SJCRH30 (cell line): ENCODE measurements at regions not wholly inside any gene's neighbourhood (a gene's known extent, or its start where the extent isn't known, plus 50 kb on each side); places are given as distances from the start of the nearest gene placed in this dataset.
"Not testable (repeated sequence)": the region's sequence is repeated elsewhere in the genome, so short reads cannot be mapped to it uniquely, and the experiment has no call there.

Source experiments
- DNase-seq, 2 experiments: peaks; one replicate each; pipeline ENCODE4 v3.0.0-alpha.2; 2015 to 2020
- H3K27ac ChIP-seq: fragments of 250-450 bp; sonication (Bioruptor Pico); 2 replicates; pipeline ENCODE4 v1.5.1; 2020; ENCODE audit warnings: mild to moderate bottlenecking, moderate library complexity
- H3K27me3 ChIP-seq: fragments of 250-450 bp; sonication (Bioruptor Pico); 2 replicates; pipeline ENCODE4 v1.5.1; 2020; ENCODE audit warnings: mild to moderate bottlenecking, moderate library complexity
- H3K36me3 ChIP-seq: fragments of 250-450 bp; sonication (Bioruptor Pico); 2 replicates; pipeline ENCODE4 v1.5.1; 2020; ENCODE audit warnings: mild to moderate bottlenecking, moderate library complexity
- H3K4me1 ChIP-seq: fragments of 250-450 bp; sonication (Bioruptor Pico); 2 replicates; pipeline ENCODE4 v1.5.1; 2020; ENCODE audit warnings: mild to moderate bottlenecking, moderate library complexity
- H3K4me3 ChIP-seq: fragments of 250-450 bp; sonication (Bioruptor Pico); 2 replicates; pipeline ENCODE4 v1.5.1; 2020; ENCODE audit warnings: mild to moderate bottlenecking, moderate library complexity
- H3K9me3 ChIP-seq: fragments of 250-450 bp; sonication (Bioruptor Pico); replicated peaks from 2 replicates; pipeline ENCODE4 v1.5.1; 2020; ENCODE audit warnings: mild to moderate bottlenecking, moderate library complexity

GRCh38 chr3:31115531-31115930, 221.1 kb upstream of the GADL1 start:
- DNase-seq, H3K36me3 ChIP-seq: not testable (repeated sequence)

GRCh38 chr3:31116651-31117050, 222.2 kb upstream of the GADL1 start:
- Histone ChIP-seq H3K4me1 (no peaks in the 10 kb centered on the region), H3K9me3 (no peaks in the 10 kb centered on the region), H3K36me3 (no peaks in the 10 kb centered on the region), H3K27me3 (no peaks in the 10 kb centered on the region), H3K27ac (no peak overlapping the region), H3K4me3 (no peak overlapping the region)
- DNase-seq = no peak

More at GRCh38 chr3:31115531-31115930, 221.1 kb upstream of the GADL1 start:
- not testable (repeated sequence) for H3K9me3 ChIP-seq, H3K4me1 ChIP-seq, H3K4me3 ChIP-seq, H3K27ac ChIP-seq, H3K27me3 ChIP-seq

GRCh38 chr3:31117854-31118253, 223.4 kb upstream of the GADL1 start:
- Histone ChIP-seq H3K4me1 (no peaks in the 10 kb centered on the region), H3K27me3 (no peaks in the 10 kb centered on the region), H3K27ac (no peak overlapping the region), H3K9me3 (no peaks in the 10 kb centered on the region), H3K4me3 (no peak overlapping the region), H3K36me3 (no peaks in the 10 kb centered on the region)
- DNase-seq = no peak

GRCh38 chr3:31124373-31124772, 229.9 kb upstream of the GADL1 start:
- Histone ChIP-seq H3K4me1 (no peaks in the 10 kb centered on the region), H3K9me3 (no peaks in the 10 kb centered on the region)

GRCh38 chr3:31125413-31126020, 231.1 kb upstream of the GADL1 start:
- DNase-seq = no peak
- no peaks in the 10 kb centered on the region for H3K36me3 ChIP-seq
- no peaks in the 10 kb centered on the region for H3K4me1 ChIP-seq
- H3K9me3 ChIP-seq = no peaks in the 10 kb centered on the region
- H3K27ac ChIP-seq = no peak overlapping the region
- no peaks in the 10 kb centered on the region for H3K27me3 ChIP-seq
- H3K4me3 ChIP-seq = no peak overlapping the region

More at GRCh38 chr3:31124373-31124772, 229.9 kb upstream of the GADL1 start:
- H3K36me3 ChIP-seq = no peaks in the 10 kb centered on the region
- H3K27ac ChIP-seq = no peak overlapping the region
- DNase-seq = no peak
- H3K27me3 ChIP-seq = no peaks in the 10 kb centered on the region
- no peak overlapping the region for H3K4me3 ChIP-seq

- H3K36me3 ChIP-seq = no peaks in the 10 kb centered on the region
- H3K9me3 ChIP-seq = no peaks in the 10 kb centered on the region
- no peak for DNase-seq
- no peak overlapping the region for H3K4me3 ChIP-seq
- H3K4me1 ChIP-seq = no peaks in the 10 kb centered on the region
- no peaks in the 10 kb centered on the region for H3K27me3 ChIP-seq
- no peak overlapping the region for H3K27ac ChIP-seq
These were observed 234.8 kb upstream of the GADL1 start for GRCh38 chr3:31129241-31129640.

GRCh38 chr3:31132132-31132769, 237.8 kb upstream of the GADL1 start:
- Histone ChIP-seq H3K4me1 (no peaks in the 10 kb centered on the region), H3K27me3 (no peaks in the 10 kb centered on the region), H3K4me3 (no peak overlapping the region), H3K27ac (no peak overlapping the region), H3K9me3 (no peaks in the 10 kb centered on the region), H3K36me3 (no peaks in the 10 kb centered on the region)
- DNase-seq = peak in 1 of 2 experiments; percentile 22

GRCh38 chr3:31133541-31133940, 239.1 kb upstream of the GADL1 start:
- Histone ChIP-seq H3K27me3 (no peaks in the 10 kb centered on the region), H3K9me3 (no peaks in the 10 kb centered on the region), H3K27ac (no peak overlapping the region), H3K4me1 (no peaks in the 10 kb centered on the region), H3K4me3 (no peak overlapping the region), H3K36me3 (no peaks in the 10 kb centered on the region)
- no peak for DNase-seq

- H3K4me3 ChIP-seq = no peak overlapping the region
- no peak for DNase-seq
- no peaks in the 10 kb centered on the region for H3K4me1 ChIP-seq
- no peaks in the 10 kb centered on the region for H3K36me3 ChIP-seq
- no peaks in the 10 kb centered on the region for H3K27me3 ChIP-seq
- no peaks in the 10 kb centered on the region for H3K9me3 ChIP-seq
- H3K27ac ChIP-seq = no peak overlapping the region
These were observed 241.1 kb upstream of the GADL1 start for GRCh38 chr3:31135546-31135945.

- Histone ChIP-seq H3K4me1 (no peaks in the 10 kb centered on the region), H3K36me3 (no peaks in the 10 kb centered on the region), H3K9me3 (no peaks in the 10 kb centered on the region), H3K27ac (no peak overlapping the region), H3K4me3 (no peak overlapping the region), H3K27me3 (no peaks in the 10 kb centered on the region)
- no peak for DNase-seq
These were observed 243.4 kb upstream of the GADL1 start for GRCh38 chr3:31137718-31138465.

- Histone ChIP-seq H3K27me3 (no peaks in the 10 kb centered on the region), H3K27ac (no peak overlapping the region), H3K36me3 (no peaks in the 10 kb centered on the region), H3K9me3 (no peaks in the 10 kb centered on the region), H3K4me1 (no peaks in the 10 kb centered on the region), H3K4me3 (no peak overlapping the region)
- DNase-seq = no peak
These were observed 246.0 kb upstream of the GADL1 start for GRCh38 chr3:31140470-31140869.

GRCh38 chr3:31142139-31142538, 247.7 kb upstream of the GADL1 start:
- H3K4me3 ChIP-seq = no peak overlapping the region
- H3K36me3 ChIP-seq = no peaks in the 10 kb centered on the region
- H3K27me3 ChIP-seq = no peaks in the 10 kb centered on the region
- no peak for DNase-seq
- no peaks in the 10 kb centered on the region for H3K4me1 ChIP-seq
- no peaks in the 10 kb centered on the region for H3K9me3 ChIP-seq
- H3K27ac ChIP-seq = no peak overlapping the region

GRCh38 chr3:31142543-31142942, 248.1 kb upstream of the GADL1 start:
- DNase-seq = no peak
- no peaks in the 10 kb centered on the region for H3K36me3 ChIP-seq
- H3K4me3 ChIP-seq = no peak overlapping the region
- no peaks in the 10 kb centered on the region for H3K4me1 ChIP-seq
- no peaks in the 10 kb centered on the region for H3K27me3 ChIP-seq
- no peaks in the 10 kb centered on the region for H3K9me3 ChIP-seq
- H3K27ac ChIP-seq = no peak overlapping the region

GRCh38 chr3:31145062-31145461, 250.6 kb upstream of the GADL1 start:
- no peak for DNase-seq
- no peak overlapping the region for H3K27ac ChIP-seq
- H3K27me3 ChIP-seq = no peaks in the 10 kb centered on the region
- H3K9me3 ChIP-seq = no peaks in the 10 kb centered on the region
- no peak overlapping the region for H3K4me3 ChIP-seq
- H3K4me1 ChIP-seq = no peaks in the 10 kb centered on the region
- no peaks in the 10 kb centered on the region for H3K36me3 ChIP-seq

- Histone ChIP-seq H3K9me3 (no peaks in the 10 kb centered on the region), H3K4me1 (no peaks in the 10 kb centered on the region), H3K36me3 (no peaks in the 10 kb centered on the region), H3K27me3 (no peaks in the 10 kb centered on the region), H3K4me3 (no peak overlapping the region), H3K27ac (no peak overlapping the region)
- DNase-seq = no peak
These were observed 253.1 kb upstream of the GADL1 start for GRCh38 chr3:31147550-31147949.
